ENCODE measurements at regions not wholly inside any gene's neighbourhood (a gene's known extent, or its start where the extent isn't known, plus 50 kb on each side); places are given as distances from the start of the nearest gene placed in this dataset.
"Not testable (repeated sequence)": the region's sequence is repeated elsewhere in the genome, so short reads cannot be mapped to it uniquely, and the experiment has no call there.

DNA sequence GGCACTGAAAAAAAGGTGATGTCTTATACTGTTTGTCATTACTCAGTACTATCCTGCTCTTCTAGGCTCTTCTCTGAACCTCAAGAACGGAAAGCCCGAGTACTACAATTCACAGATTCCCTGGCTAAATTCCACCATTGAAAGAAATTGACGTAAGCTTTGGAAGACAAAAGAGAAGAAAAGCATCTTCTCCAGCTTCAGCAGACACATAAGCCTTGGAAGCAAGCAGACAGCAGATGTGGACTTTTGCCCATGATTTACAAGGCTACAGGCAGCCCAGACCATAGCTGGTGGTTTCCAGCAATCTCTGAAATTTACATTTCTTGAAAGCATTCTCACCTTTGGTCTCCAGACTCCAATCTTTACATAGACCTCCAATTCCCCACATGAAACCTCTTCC, 289.0 kb downstream of the C1D start:
- no peak for DNase-seq (ENCODE audit: low spot score)
- TF ChIP-seq, protein P1, sequence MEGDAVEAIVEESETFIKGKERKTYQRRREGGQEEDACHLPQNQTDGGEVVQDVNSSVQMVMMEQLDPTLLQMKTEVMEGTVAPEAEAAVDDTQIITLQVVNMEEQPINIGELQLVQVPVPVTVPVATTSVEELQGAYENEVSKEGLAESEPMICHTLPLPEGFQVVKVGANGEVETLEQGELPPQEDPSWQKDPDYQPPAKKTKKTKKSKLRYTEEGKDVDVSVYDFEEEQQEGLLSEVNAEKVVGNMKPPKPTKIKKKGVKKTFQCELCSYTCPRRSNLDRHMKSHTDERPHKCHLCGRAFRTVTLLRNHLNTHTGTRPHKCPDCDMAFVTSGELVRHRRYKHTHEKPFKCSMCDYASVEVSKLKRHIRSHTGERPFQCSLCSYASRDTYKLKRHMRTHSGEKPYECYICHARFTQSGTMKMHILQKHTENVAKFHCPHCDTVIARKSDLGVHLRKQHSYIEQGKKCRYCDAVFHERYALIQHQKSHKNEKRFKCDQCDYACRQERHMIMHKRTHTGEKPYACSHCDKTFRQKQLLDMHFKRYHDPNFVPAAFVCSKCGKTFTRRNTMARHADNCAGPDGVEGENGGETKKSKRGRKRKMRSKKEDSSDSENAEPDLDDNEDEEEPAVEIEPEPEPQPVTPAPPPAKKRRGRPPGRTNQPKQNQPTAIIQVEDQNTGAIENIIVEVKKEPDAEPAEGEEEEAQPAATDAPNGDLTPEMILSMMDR (IDR thresholded peaks at IDR 0.05; ENCODE audit: extremely low read depth, insufficient read depth, missing control alignments): no peak
- in situ Hi-C loops (cut with MboI; ENCODE audit: low pct_unique_long_range_greater_than_20kb, low sequenced_read_pairs, unreplicated experiment): no loop called here

DNA sequence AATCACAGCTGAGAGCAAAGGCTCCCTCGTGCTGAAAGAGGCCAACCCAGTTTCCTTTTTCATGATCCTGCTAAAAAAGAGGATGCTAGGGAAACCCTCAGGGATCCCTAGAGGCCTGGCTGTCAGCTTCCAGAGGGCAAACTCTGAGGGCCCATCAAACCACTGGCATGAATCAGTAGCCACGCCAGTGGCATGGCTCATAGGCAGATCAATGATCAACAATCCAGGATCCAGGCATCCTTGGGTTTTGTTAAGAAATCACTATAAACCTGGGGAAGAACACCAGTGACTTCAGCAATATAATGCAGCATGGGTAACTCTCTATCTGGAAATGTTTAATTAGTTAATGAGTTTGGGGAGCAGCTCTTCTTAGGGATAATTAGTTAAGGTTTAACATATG, 286.5 kb downstream of the C1D start:
- in situ Hi-C loops (cut with MboI; ENCODE audit: low pct_unique_long_range_greater_than_20kb, low sequenced_read_pairs, unreplicated experiment): no loop called here
- DNase-seq (ENCODE audit: low spot score): no peak
- TF ChIP-seq, protein P1 (IDR thresholded peaks at IDR 0.05; ENCODE audit: extremely low read depth, insufficient read depth, missing control alignments): no peak

DNA sequence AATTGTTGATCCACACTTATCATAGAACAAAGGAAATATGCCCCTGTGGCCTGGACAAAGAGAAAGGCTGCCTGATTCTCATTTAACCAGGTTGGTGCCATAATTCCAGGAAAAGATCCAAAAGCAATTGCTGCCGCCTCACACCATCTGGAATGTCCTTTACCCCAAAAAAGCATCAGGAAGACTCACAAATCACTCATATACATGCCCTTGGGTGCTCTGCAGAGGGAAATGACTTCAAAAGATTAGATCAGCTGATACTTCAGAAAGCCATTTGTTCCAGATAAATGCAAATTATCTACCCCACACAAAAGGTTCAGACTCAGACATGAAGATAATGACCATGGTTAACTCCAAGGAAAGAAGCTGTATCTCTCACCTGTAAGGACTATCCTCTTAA, 285.8 kb downstream of the C1D start:
- no peak for DNase-seq (ENCODE audit: low spot score)
- in situ Hi-C loops (cut with MboI; ENCODE audit: low pct_unique_long_range_greater_than_20kb, low sequenced_read_pairs, unreplicated experiment): no loop called here
- TF ChIP-seq, protein P1 (IDR thresholded peaks at IDR 0.05; ENCODE audit: extremely low read depth, insufficient read depth, missing control alignments): no peak

DNA sequence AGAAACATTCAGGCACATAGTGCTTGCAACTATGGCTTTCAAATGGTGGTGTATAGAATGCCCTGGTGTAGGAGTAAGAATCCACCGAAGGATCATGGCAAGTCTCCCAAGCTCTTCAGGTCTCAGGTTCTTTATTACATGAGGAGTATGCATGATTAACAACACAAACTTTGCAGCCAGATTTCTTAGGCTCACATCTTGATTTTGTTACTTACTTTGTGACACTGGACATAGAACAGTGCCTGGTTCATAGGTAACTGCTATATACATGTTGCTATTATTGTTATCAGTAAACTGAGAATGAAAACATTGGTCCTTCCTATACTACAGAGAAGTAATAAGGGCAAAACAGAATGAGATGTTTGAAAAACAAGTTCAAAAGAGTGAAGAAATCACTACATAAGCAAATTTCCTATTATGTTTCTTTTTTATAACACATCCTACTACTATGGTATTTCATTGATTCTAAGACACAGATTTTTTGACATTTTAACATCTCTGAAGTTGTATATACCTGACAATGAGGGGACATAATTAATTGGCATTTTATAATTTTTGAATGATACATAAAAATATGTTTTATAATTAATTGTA, 284.9 kb downstream of the C1D start:
- no peak for DNase-seq (ENCODE audit: low spot score)
- TF ChIP-seq, protein P1 (IDR thresholded peaks at IDR 0.05; ENCODE audit: extremely low read depth, insufficient read depth, missing control alignments): no peak
- in situ Hi-C loops (cut with MboI; ENCODE audit: low pct_unique_long_range_greater_than_20kb, low sequenced_read_pairs, unreplicated experiment): no loop called here

- in situ Hi-C loops (cut with MboI; ENCODE audit: low pct_unique_long_range_greater_than_20kb, low sequenced_read_pairs, unreplicated experiment); DNase-seq (ENCODE audit: low spot score): not testable (repeated sequence)
These were observed 282.0 kb downstream of the C1D start for GRCh38 chr2:67780841-67781240.

DNA sequence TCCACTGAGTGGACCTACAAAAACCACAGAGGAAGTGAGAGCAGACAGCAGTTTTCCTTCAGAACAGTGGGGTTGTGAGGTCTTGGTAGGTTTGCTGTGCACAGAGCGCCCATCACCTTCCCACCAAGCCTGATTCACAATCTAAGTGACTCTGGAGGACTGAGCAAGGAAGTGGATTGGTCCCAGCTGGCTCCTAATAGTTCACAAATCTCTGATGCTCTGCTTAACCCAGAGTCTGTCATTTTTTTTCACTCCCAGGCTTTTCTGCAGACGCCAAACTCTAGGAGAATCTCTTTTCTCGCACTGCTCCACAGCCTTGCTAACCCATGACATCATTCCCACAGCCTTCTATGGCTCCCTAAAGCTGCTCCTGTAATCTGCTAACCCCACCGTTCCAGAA, 280.4 kb downstream of the C1D start:
- DNase-seq (ENCODE audit: low spot score): no peak
- in situ Hi-C loops (cut with MboI; ENCODE audit: low pct_unique_long_range_greater_than_20kb, low sequenced_read_pairs, unreplicated experiment): no loop called here
- TF ChIP-seq, protein P1 (IDR thresholded peaks at IDR 0.05; ENCODE audit: extremely low read depth, insufficient read depth, missing control alignments): no peak

- TF ChIP-seq, protein P1 (IDR thresholded peaks at IDR 0.05; ENCODE audit: extremely low read depth, insufficient read depth, missing control alignments): no peak
- in situ Hi-C loops (cut with MboI; ENCODE audit: low pct_unique_long_range_greater_than_20kb, low sequenced_read_pairs, unreplicated experiment): no loop called here
- DNase-seq (ENCODE audit: low spot score): no peak
These were observed 279.8 kb downstream of the C1D start for GRCh38 chr2:67783026-67783425.
